SK-N-SH (cell line): ENCODE measurements at regions not wholly inside any gene's neighbourhood (a gene's known extent, or its start where the extent isn't known, plus 50 kb on each side); places are given as distances from the start of the nearest gene placed in this dataset.

Source experiments
- YY1 ChIP-seq: IDR thresholded peaks from 2 replicates; pipeline ENCODE4 v1.4.0; 2012; ENCODE audit warnings: low read depth, mild to moderate bottlenecking
- TF ChIP-seq, protein P1 (sequence below): fragments of 200-600 bp; sonication (generic); IDR thresholded peaks from 2 replicates; pipeline ENCODE4 v1.6.1; 2017; ENCODE audit warnings: antibody characterized with exemption, mild to moderate bottlenecking, moderate library complexity

DNA sequence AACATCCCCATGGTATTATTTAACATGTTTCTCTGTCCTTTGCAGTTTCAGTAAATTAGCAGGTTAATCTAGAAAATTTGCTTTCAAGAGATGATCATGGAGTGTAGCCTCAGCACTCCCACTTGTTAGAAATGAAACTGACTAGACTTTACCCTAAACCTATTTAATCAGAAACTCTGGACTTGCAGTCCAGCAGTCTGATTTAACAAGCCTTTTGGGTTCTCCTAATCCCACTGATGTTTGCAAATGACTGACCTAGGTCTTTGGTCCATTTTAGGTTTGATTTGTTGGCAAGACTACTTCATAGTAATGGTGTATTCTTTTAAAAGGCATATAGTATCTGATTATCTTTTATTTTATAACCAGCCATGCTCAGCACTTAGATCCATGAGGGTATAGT is 55.5 kb upstream of the SLC25A13 start:
- no peak for TF ChIP-seq YY1
- TF ChIP-seq, protein P1, sequence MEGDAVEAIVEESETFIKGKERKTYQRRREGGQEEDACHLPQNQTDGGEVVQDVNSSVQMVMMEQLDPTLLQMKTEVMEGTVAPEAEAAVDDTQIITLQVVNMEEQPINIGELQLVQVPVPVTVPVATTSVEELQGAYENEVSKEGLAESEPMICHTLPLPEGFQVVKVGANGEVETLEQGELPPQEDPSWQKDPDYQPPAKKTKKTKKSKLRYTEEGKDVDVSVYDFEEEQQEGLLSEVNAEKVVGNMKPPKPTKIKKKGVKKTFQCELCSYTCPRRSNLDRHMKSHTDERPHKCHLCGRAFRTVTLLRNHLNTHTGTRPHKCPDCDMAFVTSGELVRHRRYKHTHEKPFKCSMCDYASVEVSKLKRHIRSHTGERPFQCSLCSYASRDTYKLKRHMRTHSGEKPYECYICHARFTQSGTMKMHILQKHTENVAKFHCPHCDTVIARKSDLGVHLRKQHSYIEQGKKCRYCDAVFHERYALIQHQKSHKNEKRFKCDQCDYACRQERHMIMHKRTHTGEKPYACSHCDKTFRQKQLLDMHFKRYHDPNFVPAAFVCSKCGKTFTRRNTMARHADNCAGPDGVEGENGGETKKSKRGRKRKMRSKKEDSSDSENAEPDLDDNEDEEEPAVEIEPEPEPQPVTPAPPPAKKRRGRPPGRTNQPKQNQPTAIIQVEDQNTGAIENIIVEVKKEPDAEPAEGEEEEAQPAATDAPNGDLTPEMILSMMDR = no peak
